Fibroblast of villous mesenchyme (primary cell): ENCODE measurements at regions not wholly inside any gene's neighbourhood (a gene's known extent, or its start where the extent isn't known, plus 50 kb on each side); places are given as distances from the start of the nearest gene placed in this dataset.

Experiments
- DNase-seq: peaks from one replicate; pipeline ENCODE4 v3.0.0-alpha.2; 2010; ENCODE audit warnings: low read depth
- H3K4me3 ChIP-seq: 2 replicates; pipeline ENCODE4 v1.5.1; 2011; ENCODE audit warnings: low read depth, mild to moderate bottlenecking, low read length
- CTCF ChIP-seq: IDR thresholded peaks from 2 replicates; pipeline ENCODE4 v1.5.1; 2012; ENCODE audit warnings: low read depth, mild to moderate bottlenecking, low read length; ENCODE audit not compliant: insufficient read depth

DNA sequence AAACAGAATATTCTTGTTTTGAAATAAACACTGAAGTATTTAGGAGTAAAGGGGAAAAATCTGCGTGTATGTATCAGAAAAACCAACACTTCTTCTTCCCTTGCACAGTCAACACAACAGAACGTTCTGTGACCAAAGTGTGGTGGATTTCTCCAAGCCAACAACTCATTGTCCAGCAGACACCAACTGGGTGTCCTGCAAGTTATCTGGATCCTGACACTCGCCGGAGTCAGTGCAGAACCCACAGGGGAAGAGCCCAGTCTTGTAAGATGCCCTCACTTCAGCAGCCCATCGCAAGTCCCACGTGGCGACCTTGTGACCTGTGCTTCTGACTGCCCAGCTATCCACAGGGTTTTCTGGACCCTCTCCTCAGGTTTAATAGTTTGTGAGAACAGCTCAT is 630.7 kb upstream of the ZFP42 start:
- no peak for TF ChIP-seq CTCF
- no peak overlapping the region for H3K4me3 ChIP-seq
- no peak for DNase-seq

DNA sequence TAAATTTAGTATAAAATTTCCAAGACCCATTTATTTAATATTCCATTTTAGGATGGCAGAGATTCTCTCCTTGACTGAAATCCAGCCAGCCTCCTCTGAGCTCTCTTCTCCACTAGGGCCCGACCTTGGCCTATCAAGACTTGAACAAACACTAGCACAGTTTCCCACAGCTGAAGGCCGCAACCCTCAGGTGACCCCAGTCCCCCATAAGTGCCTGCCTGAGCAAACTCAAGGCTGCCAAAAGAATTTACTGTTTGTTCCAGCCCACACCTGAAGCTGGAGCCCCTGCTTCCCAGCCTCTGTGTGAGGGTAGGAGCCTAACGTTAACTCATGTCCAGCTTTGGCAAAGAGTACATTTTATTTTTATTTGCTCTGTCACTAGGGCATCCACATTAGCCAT is 629.0 kb upstream of the ZFP42 start:
- DNase-seq: no peak
- TF ChIP-seq CTCF: no peak
- H3K4me3 ChIP-seq: no peak overlapping the region

GRCh38 chr4:187370918-187371317 is 624.7 kb upstream of the ZFP42 start:
- DNase-seq: no peak
- TF ChIP-seq CTCF: no peak
- no peak overlapping the region for H3K4me3 ChIP-seq

GRCh38 chr4:187378441-187378840 is 617.1 kb upstream of the ZFP42 start:
- H3K4me3 ChIP-seq: no peak overlapping the region
- TF ChIP-seq CTCF: no peak
- DNase-seq: no peak

DNA sequence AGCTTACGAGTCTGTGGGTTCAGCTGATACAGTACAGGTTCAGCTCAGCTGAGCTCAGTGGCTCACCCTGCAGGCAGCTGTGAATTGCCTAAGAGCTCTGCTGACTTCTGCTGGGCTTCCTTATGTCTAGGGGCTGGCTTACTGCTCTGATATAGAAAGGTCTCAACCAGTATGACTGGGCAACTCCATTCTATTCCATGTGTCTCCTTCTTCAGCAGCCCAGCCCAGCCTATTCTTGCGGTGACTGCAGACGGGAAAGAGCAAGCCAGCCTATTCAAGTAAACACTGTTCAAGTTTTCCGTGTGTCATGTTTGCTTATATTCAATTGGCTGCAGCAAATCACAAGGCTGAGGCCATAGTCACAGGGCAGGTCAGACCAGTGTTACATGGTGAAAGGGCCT is 615.4 kb upstream of the ZFP42 start:
- H3K4me3 ChIP-seq: no peak overlapping the region
- peak; percentile 11 for DNase-seq
- TF ChIP-seq CTCF: peak; percentile 26

DNA sequence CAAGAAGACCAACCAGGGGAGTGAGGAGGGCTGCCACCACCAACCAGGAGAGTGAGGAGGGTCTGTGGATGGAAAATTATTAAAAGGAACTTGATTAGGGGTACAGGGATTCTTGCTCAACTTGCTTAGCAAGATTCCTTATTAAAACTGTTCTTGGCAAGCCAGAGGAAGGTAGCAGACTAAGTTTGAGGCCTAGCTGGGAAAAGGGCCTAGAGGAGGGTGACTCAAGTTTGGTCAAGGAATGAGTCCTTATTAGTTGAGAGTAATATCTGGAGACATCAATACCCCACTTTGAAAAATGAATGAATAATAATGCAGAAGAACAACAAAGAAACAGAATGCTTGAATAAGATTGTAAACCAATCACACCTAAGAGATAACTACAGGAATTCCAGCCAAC is 612.4 kb upstream of the ZFP42 start:
- no peak overlapping the region for H3K4me3 ChIP-seq
- no peak for DNase-seq
- no peak for TF ChIP-seq CTCF

GRCh38 chr4:187387739-187388138 is 607.8 kb upstream of the ZFP42 start:
- TF ChIP-seq CTCF: no peak
- peak; percentile 75 for DNase-seq
- H3K4me3 ChIP-seq: no peak overlapping the region
